GM23248 (cell line): ENCODE measurements at regions not wholly inside any gene's neighbourhood (a gene's known extent, or its start where the extent isn't known, plus 50 kb on each side); places are given as distances from the start of the nearest gene placed in this dataset.

Experiments
- DNase-seq: peaks from one replicate; pipeline ENCODE4 v3.0.0-alpha.2; 2015
- H2AFZ ChIP-seq: fragments of 200-600 bp; sonication (generic); 2 replicates; pipeline ENCODE4 v1.6.1; 2016; ENCODE audit warnings: antibody characterized with exemption
- H3F3A ChIP-seq: fragments of 200-600 bp; sonication (generic); 2 replicates; pipeline ENCODE4 v1.6.1; 2016; ENCODE audit warnings: mild to moderate bottlenecking, antibody characterized with exemption, mixed run types; ENCODE audit not compliant: insufficient read depth
- H3K27ac ChIP-seq: fragments of 200-600 bp; sonication (generic); 2 replicates; pipeline ENCODE4 v1.5.1; 2016; ENCODE audit warnings: mild to moderate bottlenecking
- H3K27me3 ChIP-seq: fragments of 200-600 bp; sonication (generic); replicated peaks from 2 replicates; pipeline ENCODE4 v1.6.1; 2016; ENCODE audit warnings: mild to moderate bottlenecking; ENCODE audit not compliant: insufficient read depth
- H3K36me3 ChIP-seq: fragments of 200-600 bp; sonication (generic); 2 replicates; pipeline ENCODE4 v1.6.1; 2016; ENCODE audit warnings: low read depth, mild to moderate bottlenecking
- H3K4me1 ChIP-seq: fragments of 200-600 bp; sonication (generic); 2 replicates; pipeline ENCODE4 v1.6.1; 2016; ENCODE audit warnings: mild to moderate bottlenecking; ENCODE audit not compliant: insufficient read depth
- H3K4me2 ChIP-seq: fragments of 200-600 bp; sonication (generic); one replicate; pipeline ENCODE4 v1.6.1; 2016; ENCODE audit warnings: mild to moderate bottlenecking; ENCODE audit not compliant: unreplicated experiment
- H3K4me3 ChIP-seq: fragments of 200-600 bp; sonication (generic); 2 replicates; pipeline ENCODE4 v1.5.1; 2016; ENCODE audit warnings: mild to moderate bottlenecking
- H3K79me2 ChIP-seq: fragments of 200-600 bp; sonication (generic); 2 replicates; pipeline ENCODE4 v1.6.1; 2016; ENCODE audit warnings: mild to moderate bottlenecking; ENCODE audit not compliant: insufficient read depth
- H3K9ac ChIP-seq: fragments of 200-600 bp; sonication (generic); 2 replicates; pipeline ENCODE4 v1.6.1; 2016; ENCODE audit warnings: mild to moderate bottlenecking
- H3K9me2 ChIP-seq: fragments of 200-600 bp; sonication (generic); 2 replicates; pipeline ENCODE4 v1.6.1; 2016; ENCODE audit warnings: mixed run types, mild to moderate bottlenecking, moderate library complexity; ENCODE audit not compliant: insufficient read depth
- H3K9me3 ChIP-seq: fragments of 200-600 bp; sonication (generic); one replicate; pipeline ENCODE4 v1.6.1; 2017; ENCODE audit warnings: low read depth
- H4K20me1 ChIP-seq: fragments of 200-600 bp; sonication (generic); 2 replicates; pipeline ENCODE4 v1.6.0; 2016; ENCODE audit not compliant: insufficient read depth
- EZH2 ChIP-seq: fragments of 200-600 bp; sonication (generic); IDR thresholded peaks from 2 replicates; pipeline ENCODE4 v1.6.1; 2018; ENCODE audit warnings: antibody characterized with exemption, mild to moderate bottlenecking; ENCODE audit not compliant: insufficient read depth, poor library complexity, severe bottlenecking
- EZH2phosphoT487 ChIP-seq: fragments of 200-600 bp; sonication (generic); IDR thresholded peaks from 2 replicates; pipeline ENCODE4 v1.6.1; 2018; ENCODE audit warnings: antibody characterized with exemption, moderate library complexity, mild to moderate bottlenecking, low read depth; ENCODE audit not compliant: insufficient read depth
- WGBS, 2 experiments: methylation state at CpG; one replicate each; pipeline ENCODE4 v1.1.6; 2015 to 2017; ENCODE audit warnings: low lambda C conversion rate in 2 of 2, low coverage in 1 of 2; ENCODE audit errors: missing lambda C conversion rate in 2 of 2; 5-methylcytosine and 5-hydroxymethylcytosine counted together
- in situ Hi-C: fragments of 300-500 bp; cut with MboI; formaldehyde crosslinking; loops from 2 replicates; pipeline ENCODE4 v1.15.0; 2020

- H3K27me3 ChIP-seq: no peaks in the 10 kb centered on the region
Observed at GRCh38 chr7:50857804-50858489, 75.3 kb upstream of the GRB10 start.

GRCh38 chr7:50856806-50857205, 74.1 kb upstream of the GRB10 start:
- H3K9me3 ChIP-seq: no peaks in the 10 kb centered on the region
- no peaks in the 10 kb centered on the region for H3K9me2 ChIP-seq
- H3K9ac ChIP-seq: no peak overlapping the region
- H3K4me3 ChIP-seq: no peak overlapping the region
- peaks cover under 1% of the 10 kb centered on the region; the same call in 1 of the 2 replicates for H3K4me1 ChIP-seq
- H3F3A ChIP-seq: no peaks in the 10 kb centered on the region
- no peaks in the 10 kb centered on the region for H4K20me1 ChIP-seq
- H2AFZ ChIP-seq: no peak overlapping the region
- no peaks in the 10 kb centered on the region for H3K27me3 ChIP-seq
- DNase-seq: peak; percentile 35
- H3K27ac ChIP-seq: no peak overlapping the region
- TF ChIP-seq EZH2 (no peak), EZH2phosphoT487 (no peak)
- WGBS, 2 experiments: 62 to 71% methylated on average over 5 of the region's 5 CpGs
- in situ Hi-C loops: no loop called here
- H3K4me2 ChIP-seq: no peak overlapping the region
- H3K36me3 ChIP-seq: no peaks in the 10 kb centered on the region
- H3K79me2 ChIP-seq: no peaks in the 10 kb centered on the region

More at GRCh38 chr7:50857804-50858489, 75.3 kb upstream of the GRB10 start:
- in situ Hi-C loops: no loop called here
- WGBS, 2 experiments: 57 to 61% methylated on average over 6 of the region's 6 CpGs
- no peaks in the 10 kb centered on the region for H3K36me3 ChIP-seq
- no peak overlapping the region for H2AFZ ChIP-seq
- no peak overlapping the region for H3K4me3 ChIP-seq
- no peak overlapping the region for H3K27ac ChIP-seq
- DNase-seq: no peak
- H3K79me2 ChIP-seq: no peaks in the 10 kb centered on the region
- no peaks in the 10 kb centered on the region for H3F3A ChIP-seq
- no peak for TF ChIP-seq EZH2phosphoT487
- TF ChIP-seq EZH2: no peak
- H3K4me1 ChIP-seq: no peaks in the 10 kb centered on the region
- no peak overlapping the region for H3K4me2 ChIP-seq
- H4K20me1 ChIP-seq: no peaks in the 10 kb centered on the region
- no peaks in the 10 kb centered on the region for H3K9me3 ChIP-seq
- H3K9me2 ChIP-seq: no peaks in the 10 kb centered on the region
- H3K9ac ChIP-seq: no peak overlapping the region

- Histone ChIP-seq H3K9me2 (no peaks in the 10 kb centered on the region), H2AFZ (no peak overlapping the region), H3K4me1 (peaks cover 5% of the 10 kb centered on the region), H3K9me3 (no peaks in the 10 kb centered on the region), H3K36me3 (no peaks in the 10 kb centered on the region), H3F3A (no peaks in the 10 kb centered on the region), H4K20me1 (no peaks in the 10 kb centered on the region), H3K27me3 (no peaks in the 10 kb centered on the region), H3K27ac (no peak overlapping the region), H3K4me3 (no peak overlapping the region), H3K79me2 (no peaks in the 10 kb centered on the region), H3K4me2 (no peak overlapping the region), H3K9ac (no peak overlapping the region)
- WGBS, 2 experiments: 78 to 93% methylated on average over 4 of the region's 4 CpGs
- TF ChIP-seq EZH2phosphoT487 (no peak), EZH2 (no peak)
- DNase-seq: no peak
- in situ Hi-C loops: no loop called here
Observed at GRCh38 chr7:50856231-50856630, 73.5 kb upstream of the GRB10 start.

- no peak for DNase-seq
- peaks cover 11% of the 10 kb centered on the region for H3K4me1 ChIP-seq
- H3K79me2 ChIP-seq: no peaks in the 10 kb centered on the region
- no peaks in the 10 kb centered on the region for H3K9me2 ChIP-seq
- no peak overlapping the region for H3K4me2 ChIP-seq
- in situ Hi-C loops: no loop called here
- H3K27ac ChIP-seq: no peak overlapping the region
- no peak overlapping the region for H3K9ac ChIP-seq
- no peaks in the 10 kb centered on the region for H4K20me1 ChIP-seq
- no peaks in the 10 kb centered on the region for H3K36me3 ChIP-seq
- no peaks in the 10 kb centered on the region for H3F3A ChIP-seq
- no peaks in the 10 kb centered on the region for H3K27me3 ChIP-seq
- H2AFZ ChIP-seq: no peak overlapping the region
- no peak overlapping the region for H3K4me3 ChIP-seq
- WGBS, 2 experiments: 88 to 89% methylated on average over 5 of the region's 5 CpGs
- TF ChIP-seq EZH2 (no peak), EZH2phosphoT487 (no peak)
- H3K9me3 ChIP-seq: no peaks in the 10 kb centered on the region
Observed at GRCh38 chr7:50855526-50855925, 72.8 kb upstream of the GRB10 start.
